Calu3 (cell line): ENCODE measurements at regions not wholly inside any gene's neighbourhood (a gene's known extent, or its start where the extent isn't known, plus 50 kb on each side); places are given as distances from the start of the nearest gene placed in this dataset.

Experiments used
- BruUV-seq: library from RNA; stranded (reverse); fragments of 400-500 nt; replicated peaks from 2 replicates; lab custom pipeline; 2021; lab: Mats Ljungman, UMichigan
- CTCF ChIA-PET: fragments of 300-600 bp; sonication (Branson Sonifier 250); formaldehyde crosslinking; loops from one replicate; lab custom pipeline; 2022; ENCODE audit warnings: antibody characterized with exemption; lab: Charles Lee
- DNase-seq: peaks from one replicate; pipeline ENCODE4 v3.0.0; 2022
- H3K27ac Mint-ChIP-seq: one replicate; pipeline ENCODE4 v1.8.0; 2022; ENCODE audit warnings: mixed read lengths; ENCODE audit not compliant: unreplicated experiment
- H3K27me3 Mint-ChIP-seq: one replicate; pipeline ENCODE4 v1.8.0; 2022; ENCODE audit warnings: mixed read lengths; ENCODE audit not compliant: unreplicated experiment
- H3K36me3 Mint-ChIP-seq: one replicate; pipeline ENCODE4 v1.8.0; 2022; ENCODE audit warnings: mild to moderate bottlenecking, moderate library complexity, mixed read lengths; ENCODE audit not compliant: insufficient read depth, unreplicated experiment
- H3K4me1 Mint-ChIP-seq: one replicate; pipeline ENCODE4 v1.8.0; 2022; ENCODE audit warnings: mild to moderate bottlenecking, low read depth, mixed read lengths; ENCODE audit not compliant: unreplicated experiment
- H3K4me3 Mint-ChIP-seq: one replicate; pipeline ENCODE4 v1.8.0; 2022; ENCODE audit warnings: mild to moderate bottlenecking, low read depth, moderate library complexity, mixed read lengths; ENCODE audit not compliant: unreplicated experiment
- H3K9me3 Mint-ChIP-seq: one replicate; pipeline ENCODE4 v1.8.0; 2022; ENCODE audit warnings: low read depth, mixed read lengths; ENCODE audit not compliant: unreplicated experiment
- intact Hi-C: fragments of 100-400 bp; cut with micrococcal nuclease; formaldehyde crosslinking; loops from one replicate; pipeline ENCODE4 v1.10.0; 2022; ENCODE audit not compliant: unreplicated experiment
- TF ChIP-seq, protein P1 (sequence below): fragments of 200-600 bp; IDR thresholded peaks from one replicate; pipeline ENCODE4 v1.8.0; 2022; ENCODE audit warnings: antibody characterized with exemption; ENCODE audit not compliant: unreplicated experiment

DNA sequence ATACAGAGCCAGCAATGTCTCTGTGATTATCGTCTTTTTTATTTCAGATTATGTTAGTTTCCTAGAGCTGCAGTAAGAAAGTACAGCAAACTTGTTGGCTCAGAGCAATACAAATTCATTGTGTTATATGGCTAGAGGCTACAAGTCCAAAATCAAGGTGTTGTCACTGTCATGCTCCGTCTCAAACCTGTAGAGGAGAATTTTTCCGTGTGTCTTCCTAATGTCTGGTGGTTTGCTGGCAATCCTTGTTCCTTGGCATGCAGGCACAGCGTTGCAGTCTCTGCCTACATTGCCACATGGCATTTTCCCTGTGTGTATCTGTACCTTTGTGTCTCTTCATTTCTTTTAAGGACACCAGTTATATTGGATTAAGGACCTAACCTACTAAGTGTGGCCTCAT, 244.4 kb downstream of the LRRIQ3 start:
- DNase-seq = no peak
- no peak overlapping the region for H3K27ac Mint-ChIP-seq
- TF ChIP-seq, protein P1, sequence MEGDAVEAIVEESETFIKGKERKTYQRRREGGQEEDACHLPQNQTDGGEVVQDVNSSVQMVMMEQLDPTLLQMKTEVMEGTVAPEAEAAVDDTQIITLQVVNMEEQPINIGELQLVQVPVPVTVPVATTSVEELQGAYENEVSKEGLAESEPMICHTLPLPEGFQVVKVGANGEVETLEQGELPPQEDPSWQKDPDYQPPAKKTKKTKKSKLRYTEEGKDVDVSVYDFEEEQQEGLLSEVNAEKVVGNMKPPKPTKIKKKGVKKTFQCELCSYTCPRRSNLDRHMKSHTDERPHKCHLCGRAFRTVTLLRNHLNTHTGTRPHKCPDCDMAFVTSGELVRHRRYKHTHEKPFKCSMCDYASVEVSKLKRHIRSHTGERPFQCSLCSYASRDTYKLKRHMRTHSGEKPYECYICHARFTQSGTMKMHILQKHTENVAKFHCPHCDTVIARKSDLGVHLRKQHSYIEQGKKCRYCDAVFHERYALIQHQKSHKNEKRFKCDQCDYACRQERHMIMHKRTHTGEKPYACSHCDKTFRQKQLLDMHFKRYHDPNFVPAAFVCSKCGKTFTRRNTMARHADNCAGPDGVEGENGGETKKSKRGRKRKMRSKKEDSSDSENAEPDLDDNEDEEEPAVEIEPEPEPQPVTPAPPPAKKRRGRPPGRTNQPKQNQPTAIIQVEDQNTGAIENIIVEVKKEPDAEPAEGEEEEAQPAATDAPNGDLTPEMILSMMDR = no peak
- no peaks in the 10 kb centered on the region for H3K4me1 Mint-ChIP-seq
- intact Hi-C loops = no loop called here
- H3K4me3 Mint-ChIP-seq = no peak overlapping the region
- no peaks in the 10 kb centered on the region for H3K9me3 Mint-ChIP-seq
- no peaks in the 10 kb centered on the region for H3K27me3 Mint-ChIP-seq
- BruUV-seq = no TSS peak
- CTCF ChIA-PET = no interaction called here
- no peaks in the 10 kb centered on the region for H3K36me3 Mint-ChIP-seq

DNA sequence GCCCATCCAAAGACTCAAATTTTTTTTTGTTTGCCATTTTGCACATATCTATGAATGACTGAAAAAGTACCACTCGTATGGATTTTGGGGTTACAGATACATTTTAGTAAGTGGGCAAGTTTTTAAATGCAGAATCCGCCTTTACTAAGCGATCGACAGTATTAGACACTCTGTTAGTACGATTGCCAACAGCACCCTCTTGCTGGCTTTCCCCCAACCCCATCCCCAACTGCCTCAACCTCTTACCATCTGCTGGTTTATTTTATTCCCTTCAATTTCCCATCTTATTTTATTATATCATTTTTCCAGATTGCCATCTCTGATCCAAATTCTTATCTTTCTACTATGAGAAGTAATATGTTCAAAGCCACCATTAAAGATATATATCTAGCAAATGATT, 244.8 kb downstream of the LRRIQ3 start:
- Mint-ChIP-seq H3K9me3 (no peaks in the 10 kb centered on the region), H3K27me3 (no peaks in the 10 kb centered on the region), H3K36me3 (no peaks in the 10 kb centered on the region), H3K27ac (no peak overlapping the region), H3K4me1 (no peaks in the 10 kb centered on the region), H3K4me3 (no peak overlapping the region)
- intact Hi-C loops = no loop called here
- TF ChIP-seq, protein P1 = no peak
- CTCF ChIA-PET = no interaction called here
- DNase-seq = no peak
- BruUV-seq = no TSS peak

DNA sequence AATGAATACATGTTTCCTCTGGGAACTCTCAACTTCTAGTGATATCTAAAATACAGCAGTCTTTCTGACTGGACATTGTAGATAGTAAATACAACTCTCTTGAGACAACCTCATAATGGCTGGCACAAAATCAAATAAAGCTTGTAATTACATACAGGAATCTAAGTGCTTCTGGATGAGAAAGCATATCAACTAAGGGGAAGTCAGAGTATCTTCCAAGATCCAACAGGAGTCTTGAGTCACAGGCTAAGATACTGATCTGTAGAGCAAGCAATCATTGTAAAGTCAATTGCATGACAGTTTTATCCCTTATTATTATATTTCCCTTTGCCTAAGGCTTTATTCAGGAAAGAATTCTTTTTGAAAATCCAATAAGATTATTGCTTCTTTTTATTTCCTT, 249.9 kb downstream of the LRRIQ3 start:
- no peak for DNase-seq
- Mint-ChIP-seq H3K27me3 (no peaks in the 10 kb centered on the region), H3K4me3 (no peak overlapping the region), H3K27ac (no peak overlapping the region), H3K4me1 (peaks cover 14% of the 10 kb centered on the region), H3K9me3 (no peaks in the 10 kb centered on the region), H3K36me3 (no peaks in the 10 kb centered on the region)
- intact Hi-C loops = no loop called here
- TF ChIP-seq, protein P1 = no peak
- BruUV-seq = no TSS peak
- CTCF ChIA-PET = no interaction called here

DNA sequence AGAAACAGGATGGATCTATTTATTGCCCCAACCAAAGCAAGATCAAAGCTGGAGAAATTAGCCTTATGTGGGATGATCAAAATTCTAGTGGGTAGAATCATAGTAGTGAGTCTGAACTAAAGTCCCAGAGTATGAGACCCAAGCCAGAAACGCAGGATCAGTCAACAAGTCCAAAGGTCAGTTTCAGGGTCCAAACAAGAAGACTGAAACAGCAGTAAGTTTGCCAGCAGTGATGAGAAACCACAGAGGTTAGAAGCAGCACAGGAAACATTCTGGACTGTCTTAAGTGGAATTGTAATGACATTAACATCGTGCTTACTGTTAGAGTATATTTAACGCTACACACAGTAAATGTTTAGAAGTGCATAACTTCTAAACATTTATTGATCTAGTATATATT, 251.0 kb downstream of the LRRIQ3 start:
- H3K4me3 Mint-ChIP-seq = no peak overlapping the region
- TF ChIP-seq, protein P1 = no peak
- no peaks in the 10 kb centered on the region for H3K36me3 Mint-ChIP-seq
- CTCF ChIA-PET = no interaction called here
- BruUV-seq = no TSS peak
- no peaks in the 10 kb centered on the region for H3K27me3 Mint-ChIP-seq
- no peak for DNase-seq
- intact Hi-C loops = no loop called here
- peaks cover 19% of the 10 kb centered on the region for H3K4me1 Mint-ChIP-seq
- H3K9me3 Mint-ChIP-seq = no peaks in the 10 kb centered on the region
- H3K27ac Mint-ChIP-seq = no peak overlapping the region
